ENCODE measurements at regions not wholly inside any gene's neighbourhood (a gene's known extent, or its start where the extent isn't known, plus 50 kb on each side); places are given as distances from the start of the nearest gene placed in this dataset.
A peak's percentile ranks its signal among the peaks of the same experiment; 100 is the strongest.

- POLR2A ChIA-PET (ENCODE audit: partially characterized antibody), result no interaction called here
- H4K5ac ChIP-seq (ENCODE audit: insufficient read length, low read depth, low read length), result no peak overlapping the region
- no peak overlapping the region for H3K4ac ChIP-seq (replicated peaks; ENCODE audit: insufficient read length, low read depth, low read length)
- H2AFZ ChIP-seq (ENCODE audit: low read length), result 0 out of 2 replicates have a peak overlapping the region, but pooled peaks have one; percentile 65
- TF ChIP-seq NRF1 (IDR thresholded peaks at IDR 0.05; ENCODE audit: low read depth, low read length) (no peak), EZH2 (IDR thresholded peaks at IDR 0.05; ENCODE audit: low read depth, low read length, severe bottlenecking) (no peak), JUND (IDR thresholded peaks at IDR 0.05; ENCODE audit: low read length) (no peak), KDM1A (IDR thresholded peaks at IDR 0.05; ENCODE audit: borderline replicate concordance, low read length) (no peak), BRCA1 (IDR thresholded peaks at IDR 0.05; ENCODE audit: low read depth, low read length) (no peak), EP300 (IDR thresholded peaks at IDR 0.05; ENCODE audit: borderline replicate concordance in 1 of 2, low read depth in 2 of 2, low read length in 2 of 2) (no peak), GTF2F1 (IDR thresholded peaks at IDR 0.05; ENCODE audit: borderline replicate concordance, low read depth, low read length) (no peak)
- H3K4me1 ChIP-seq (replicated peaks in 1 of 4; ENCODE audit: control insufficient read depth in 3 of 4, insufficient read depth in 4 of 4, low read length in 3 of 4), result peaks cover 0 to 4% (median 1%) of the 10 kb centered on the region in 4 experiments; a peak in 2 of 7 replicates
- no peak overlapping the region for H3K18ac ChIP-seq (ENCODE audit: extremely low read depth, low read length)
- H3K14ac ChIP-seq (ENCODE audit: insufficient read length), result no peak overlapping the region
- H3K56ac ChIP-seq (replicated peaks; ENCODE audit: insufficient read length, low read depth, low read length), result no peak overlapping the region
- H3K36me3 ChIP-seq (ENCODE audit: control insufficient read depth in 2 of 4, insufficient read depth in 4 of 4, low read length in 3 of 4), result no peaks in the 10 kb centered on the region
- H3K79me1 ChIP-seq (ENCODE audit: low read depth, low read length), result no peaks in the 10 kb centered on the region
- no peak overlapping the region for H4K8ac ChIP-seq (ENCODE audit: extremely low read depth, insufficient read depth, low read length)
- CTCF ChIA-PET (ENCODE audit: partially characterized antibody), result interaction anchor here (1.3 kb wide), 1 partner anchor 44 kb away, joined by 3 read pairs; no protein-coding TSS in a partner anchor
- no peak overlapping the region for H2BK12ac ChIP-seq (ENCODE audit: low read depth, low read length)
- no peak overlapping the region for H3K9ac ChIP-seq (replicated peaks in 1 of 4; ENCODE audit: extremely low read depth in 1 of 4, low read depth in 3 of 4, low read length in 3 of 4)
- H3K27ac ChIP-seq (ENCODE audit: low read depth, low read length), result no peak overlapping the region
- no peak overlapping the region for H2BK120ac ChIP-seq (replicated peaks; ENCODE audit: low read depth, low read length)
- no peak overlapping the region for H3K23ac ChIP-seq (ENCODE audit: insufficient read length)
- DNase-seq (ENCODE audit: low read depth in 1 of 2, low spot score in 2 of 2) (peak in 1 of 2 experiments; percentile 43), FAIRE-seq (no peak)
- H3K4me2 ChIP-seq (ENCODE audit: insufficient read depth in 1 of 2, low read depth in 2 of 2, low read length in 2 of 2), result no peak overlapping the region
- H2BK15ac ChIP-seq (ENCODE audit: low read length), result no peak overlapping the region
- no peaks in the 10 kb centered on the region for H3K27me3 ChIP-seq (replicated peaks in 1 of 4; ENCODE audit: control insufficient read depth in 3 of 4, extremely low read depth in 1 of 4, insufficient read depth in 3 of 4, low read length in 3 of 4)
- H3K23me2 ChIP-seq (ENCODE audit: low read depth, low read length), result no peaks in the 10 kb centered on the region
- H4K20me1 ChIP-seq (replicated peaks in 1 of 2; ENCODE audit: control insufficient read depth in 1 of 2, insufficient read depth in 2 of 2, low read length in 2 of 2), result no peaks in the 10 kb centered on the region
- H2AK5ac ChIP-seq (ENCODE audit: low read depth, low read length), result no peak overlapping the region
- H3K4me3 ChIP-seq (ENCODE audit: extremely low read depth in 1 of 4, insufficient read depth in 2 of 4, low read depth in 3 of 4, low read length in 4 of 4), result no peak overlapping the region
- no peak overlapping the region for H4K91ac ChIP-seq (replicated peaks; ENCODE audit: insufficient read length, low read length)
- H3K9me3 ChIP-seq (ENCODE audit: insufficient read depth in 2 of 2, low read depth in 1 of 2, low read length in 1 of 2), result no peaks in the 10 kb centered on the region
- H2BK5ac ChIP-seq (ENCODE audit: low read depth, low read length), result no peak overlapping the region
- 89% methylated on average over 11 of the region's 11 CpGs; no CpG with 5 or more reads in 1 of the 2 experiments for WGBS, 2 experiments (ENCODE audit: extremely low coverage in 1 of 2, insufficient coverage in 1 of 2, insufficient read length in 1 of 2, insufficient replicate concordance in 2 of 2, low coverage in 1 of 2, low lambda C conversion rate in 2 of 2, missing lambda C conversion rate in 1 of 2)
- no peaks in the 10 kb centered on the region for H3K79me2 ChIP-seq (ENCODE audit: control insufficient read depth in 1 of 2, insufficient read depth in 2 of 2, low read length in 2 of 2)
- no peak overlapping the region for H2BK20ac ChIP-seq (ENCODE audit: low read length)
Measured at GRCh38 chr2:59413751-59414570, 1139.5 kb downstream of the BCL11A start.
